ENCODE measurements at regions not wholly inside any gene's neighbourhood (a gene's known extent, or its start where the extent isn't known, plus 50 kb on each side); places are given as distances from the start of the nearest gene placed in this dataset.

DNA sequence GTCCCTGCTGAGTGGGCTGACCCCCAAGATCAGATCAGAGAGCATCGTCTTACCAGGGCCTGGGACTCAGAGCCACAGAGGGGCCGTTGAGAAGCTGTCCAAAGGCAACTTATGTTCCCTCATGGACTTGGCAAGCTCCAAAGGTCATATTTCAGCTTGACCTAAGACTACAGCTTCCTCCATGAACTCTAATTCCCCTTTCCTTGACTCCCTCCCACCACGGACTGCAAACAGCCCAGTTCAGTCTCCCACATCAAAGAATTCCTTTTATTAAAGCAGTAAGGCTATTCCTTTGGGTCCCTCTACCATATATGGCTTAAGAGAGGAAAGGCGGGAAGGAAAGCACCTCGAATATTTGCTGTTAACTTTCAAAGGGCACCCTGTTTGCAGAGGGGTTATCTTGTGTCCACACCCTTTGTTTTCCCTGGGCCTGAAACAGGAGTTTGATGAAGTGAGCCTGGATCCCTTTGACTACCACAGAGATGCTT lies 146.1 kb upstream of the THBS1 start:
- no peak for TF ChIP-seq EZH2phosphoT487 (IDR thresholded peaks at IDR 0.05; ENCODE audit: low read length)
- TF ChIP-seq, protein P1, sequence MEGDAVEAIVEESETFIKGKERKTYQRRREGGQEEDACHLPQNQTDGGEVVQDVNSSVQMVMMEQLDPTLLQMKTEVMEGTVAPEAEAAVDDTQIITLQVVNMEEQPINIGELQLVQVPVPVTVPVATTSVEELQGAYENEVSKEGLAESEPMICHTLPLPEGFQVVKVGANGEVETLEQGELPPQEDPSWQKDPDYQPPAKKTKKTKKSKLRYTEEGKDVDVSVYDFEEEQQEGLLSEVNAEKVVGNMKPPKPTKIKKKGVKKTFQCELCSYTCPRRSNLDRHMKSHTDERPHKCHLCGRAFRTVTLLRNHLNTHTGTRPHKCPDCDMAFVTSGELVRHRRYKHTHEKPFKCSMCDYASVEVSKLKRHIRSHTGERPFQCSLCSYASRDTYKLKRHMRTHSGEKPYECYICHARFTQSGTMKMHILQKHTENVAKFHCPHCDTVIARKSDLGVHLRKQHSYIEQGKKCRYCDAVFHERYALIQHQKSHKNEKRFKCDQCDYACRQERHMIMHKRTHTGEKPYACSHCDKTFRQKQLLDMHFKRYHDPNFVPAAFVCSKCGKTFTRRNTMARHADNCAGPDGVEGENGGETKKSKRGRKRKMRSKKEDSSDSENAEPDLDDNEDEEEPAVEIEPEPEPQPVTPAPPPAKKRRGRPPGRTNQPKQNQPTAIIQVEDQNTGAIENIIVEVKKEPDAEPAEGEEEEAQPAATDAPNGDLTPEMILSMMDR (IDR thresholded peaks at IDR 0.05; ENCODE audit: low read length) = no peak

Data from MM.1S (cell line).